ENCODE measurements at regions not wholly inside any gene's neighbourhood (a gene's known extent, or its start where the extent isn't known, plus 50 kb on each side); places are given as distances from the start of the nearest gene placed in this dataset.

- DNase-seq: no peak
- no peak overlapping the region for H3K4me3 ChIP-seq
- H3K27me3 ChIP-seq: no peaks in the 10 kb centered on the region
- H3K4me1 ChIP-seq: no peaks in the 10 kb centered on the region
- TF ChIP-seq CTCF (IDR thresholded peaks at IDR 0.05) (no peak), POLR2A (IDR thresholded peaks at IDR 0.05) (no peak)
- no peak overlapping the region for H3K27ac ChIP-seq
- no peaks in the 10 kb centered on the region for H3K9me3 ChIP-seq
- H3K36me3 ChIP-seq: no peaks in the 10 kb centered on the region
Observed at GRCh38 chr9:108347463-108348188, 508.2 kb downstream of the ACTL7B start.

- no peak overlapping the region for H3K27ac ChIP-seq
- TF ChIP-seq POLR2A (IDR thresholded peaks at IDR 0.05): no peak
- no peak for TF ChIP-seq CTCF (IDR thresholded peaks at IDR 0.05)
- H3K27me3 ChIP-seq: no peaks in the 10 kb centered on the region
- H3K4me1 ChIP-seq: no peaks in the 10 kb centered on the region
- no peak overlapping the region for H3K4me3 ChIP-seq
- DNase-seq: no peak
- no peaks in the 10 kb centered on the region for H3K9me3 ChIP-seq
- H3K36me3 ChIP-seq: no peaks in the 10 kb centered on the region
Observed at GRCh38 chr9:108345826-108346225, 510.0 kb downstream of the ACTL7B start.

GRCh38 chr9:108339251-108339650 lies 516.5 kb downstream of the ACTL7B start:
- H3K36me3 ChIP-seq: no peaks in the 10 kb centered on the region
- no peaks in the 10 kb centered on the region for H3K9me3 ChIP-seq
- TF ChIP-seq POLR2A (IDR thresholded peaks at IDR 0.05): no peak
- TF ChIP-seq CTCF (IDR thresholded peaks at IDR 0.05): no peak
- H3K27me3 ChIP-seq: no peaks in the 10 kb centered on the region
- H3K4me3 ChIP-seq: no peak overlapping the region
- no peaks in the 10 kb centered on the region for H3K4me1 ChIP-seq
- DNase-seq: no peak
- H3K27ac ChIP-seq: no peak overlapping the region

GRCh38 chr9:108336575-108336974 lies 519.2 kb downstream of the ACTL7B start:
- Histone ChIP-seq H3K27me3 (no peaks in the 10 kb centered on the region), H3K27ac (no peak overlapping the region), H3K4me3 (no peak overlapping the region), H3K9me3 (no peaks in the 10 kb centered on the region), H3K36me3 (no peaks in the 10 kb centered on the region), H3K4me1 (no peaks in the 10 kb centered on the region)
- no peak for DNase-seq
- TF ChIP-seq CTCF (IDR thresholded peaks at IDR 0.05): no peak
- no peak for TF ChIP-seq POLR2A (IDR thresholded peaks at IDR 0.05)

GRCh38 chr9:108333530-108333983 lies 522.2 kb downstream of the ACTL7B start:
- Histone ChIP-seq H3K4me3 (no peak overlapping the region), H3K27ac (no peak overlapping the region), H3K4me1 (no peaks in the 10 kb centered on the region), H3K27me3 (no peaks in the 10 kb centered on the region), H3K36me3 (no peaks in the 10 kb centered on the region), H3K9me3 (no peaks in the 10 kb centered on the region)
- DNase-seq: no peak
- TF ChIP-seq CTCF (IDR thresholded peaks at IDR 0.05) (no peak), POLR2A (IDR thresholded peaks at IDR 0.05) (no peak)
